Endothelial cell of umbilical vein (primary cell): ENCODE measurements at regions not wholly inside any gene's neighbourhood (a gene's known extent, or its start where the extent isn't known, plus 50 kb on each side); places are given as distances from the start of the nearest gene placed in this dataset.

Experiments
- BruUV-seq: library from RNA; stranded (reverse); fragments of 400-500 nt; replicated peaks from 2 replicates; lab custom pipeline; 2021; lab: Mats Ljungman, UMichigan
- CTCF ChIA-PET: fragments of 300-600, 350-600 bp; sonication (Branson Sonifier 250); formaldehyde crosslinking; loops from one replicate; lab custom pipeline; 2021; ENCODE audit warnings: antibody characterized with exemption, inconsistent platforms; lab: Charles Lee
- POLR2A ChIA-PET: fragments of 300-600, 350-600 bp; sonication (Branson Sonifier 250); formaldehyde crosslinking; loops from one replicate; lab custom pipeline; 2021; ENCODE audit warnings: antibody characterized with exemption, inconsistent platforms; lab: Charles Lee
- DNase-seq: peaks from one replicate; pipeline ENCODE4 v3.0.0-alpha.2; 2011; ENCODE audit warnings: low read depth, low spot score
- FAIRE-seq: peaks from 2 replicates; lab custom pipeline; 2011; peaks lifted over from hg19 to GRCh38; lab: Jason Lieb, UNC
- H2AFZ ChIP-seq: 2 replicates; pipeline ENCODE4 v1.6.0; 2012; ENCODE audit warnings: low read depth, low read length, control low read depth, inconsistent platforms
- H3K27ac ChIP-seq: 2 replicates; pipeline ENCODE4 v1.5.1; 2011; ENCODE audit warnings: low read depth, mild to moderate bottlenecking, control low read depth, low read length, moderate library complexity; ENCODE audit not compliant: insufficient read depth
- H3K27me3 ChIP-seq, 2 experiments: 2 replicates each; pipeline versions ENCODE4 v1.6.0 to v1.6.1; 2011; ENCODE audit warnings: low read length in 2 of 2, mixed read lengths in 1 of 2; ENCODE audit not compliant: control insufficient read depth in 2 of 2, insufficient read depth in 2 of 2
- H3K36me3 ChIP-seq, 2 experiments: 2 replicates in 1 of 2; 3 replicates in 1 of 2; pipeline ENCODE4 v1.5.1; 2011; ENCODE audit warnings: low read length in 2 of 2, mild to moderate bottlenecking in 1 of 2, moderate library complexity in 1 of 2; ENCODE audit not compliant: control insufficient read depth in 2 of 2, insufficient read depth in 2 of 2; ENCODE audit errors: extremely low read depth in 1 of 2
- H3K4me1 ChIP-seq: 3 replicates; pipeline ENCODE4 v1.5.1; 2011; ENCODE audit warnings: mild to moderate bottlenecking, low read length; ENCODE audit not compliant: control insufficient read depth, insufficient read depth; ENCODE audit errors: extremely low read depth
- H3K4me2 ChIP-seq: 2 replicates; pipeline ENCODE4 v1.6.1; 2011; ENCODE audit warnings: low read length, control low read depth, mixed read lengths; ENCODE audit not compliant: insufficient read depth
- H3K4me3 ChIP-seq, 3 experiments: fragments of 200-600 bp in 1 of 3; sonication (generic), shearing (Covaris generic) in 1 of 3; replicated peaks in 1 of 3; 2 replicates each; pipeline ENCODE4 v1.5.1; 2011 to 2016; ENCODE audit warnings: control low read depth in 3 of 3, low read length in 3 of 3, mild to moderate bottlenecking in 2 of 3, inconsistent platforms in 1 of 3, low read depth in 1 of 3, moderate library complexity in 1 of 3; ENCODE audit not compliant: insufficient read depth in 1 of 3
- H3K79me2 ChIP-seq: 2 replicates; pipeline ENCODE4 v1.6.0; 2012; ENCODE audit warnings: low read length, inconsistent platforms; ENCODE audit not compliant: control insufficient read depth, insufficient read depth
- H3K9ac ChIP-seq: replicated peaks from 2 replicates; pipeline ENCODE3; 2011; ENCODE audit warnings: low read length, control low read depth; ENCODE audit not compliant: insufficient read depth; ENCODE audit errors: extremely low read depth
- H3K9me1 ChIP-seq: replicated peaks from 3 replicates; pipeline ENCODE4 v1.6.0; 2011; ENCODE audit warnings: mild to moderate bottlenecking, low read length; ENCODE audit not compliant: control insufficient read depth, insufficient read depth; ENCODE audit errors: extremely low read depth
- H3K9me3 ChIP-seq: replicated peaks from 2 replicates; pipeline ENCODE4 v1.5.1; 2012; ENCODE audit warnings: low read length, inconsistent platforms; ENCODE audit not compliant: control insufficient read depth, insufficient read depth
- H4K20me1 ChIP-seq: replicated peaks from 2 replicates; pipeline ENCODE3; 2011; ENCODE audit warnings: mild to moderate bottlenecking, low read length; ENCODE audit not compliant: control insufficient read depth, insufficient read depth; ENCODE audit errors: extremely low read depth
- CTCF ChIP-seq, 2 donors: IDR thresholded peaks; 1 replicate in 1 of 2; 2 replicates in 1 of 2; pipeline ENCODE4 v1.5.1; 2011; ENCODE audit warnings: low read length in 2 of 2, mild to moderate bottlenecking in 2 of 2, moderate library complexity in 2 of 2, control low read depth in 1 of 2, inconsistent platforms in 1 of 2, low read depth in 1 of 2; ENCODE audit not compliant: insufficient read depth in 1 of 2; ENCODE audit errors: extremely low read depth in 1 of 2
- EZH2 ChIP-seq: IDR thresholded peaks from 2 replicates; pipeline ENCODE4 v1.6.1; 2012; ENCODE audit warnings: borderline replicate concordance, low read depth, mild to moderate bottlenecking, moderate library complexity, low read length, inconsistent platforms; ENCODE audit not compliant: severe bottlenecking
- FOS ChIP-seq: IDR thresholded peaks from 2 replicates; pipeline ENCODE4 v1.6.1; 2011; ENCODE audit warnings: mild to moderate bottlenecking, low read length, moderate library complexity, borderline replicate concordance; ENCODE audit not compliant: insufficient read depth
- GATA2 ChIP-seq: IDR thresholded peaks from 2 replicates; pipeline ENCODE4 v1.7.0; 2011; ENCODE audit warnings: low read depth, mild to moderate bottlenecking, moderate library complexity, mixed read lengths, low read length; ENCODE audit not compliant: insufficient read length, insufficient read depth
- JUN ChIP-seq: IDR thresholded peaks from 2 replicates; pipeline ENCODE4 v1.6.1; 2011; ENCODE audit warnings: borderline replicate concordance, low read depth; ENCODE audit not compliant: insufficient read length, insufficient read depth
- MAX ChIP-seq: IDR thresholded peaks from 2 replicates; pipeline ENCODE4 v1.6.1; 2011; ENCODE audit not compliant: insufficient read depth, insufficient read length
- MYC ChIP-seq: IDR thresholded peaks from one replicate; pipeline ENCODE4 v1.6.1; 2011; ENCODE audit warnings: mild to moderate bottlenecking, low read depth, low read length
- POLR2A ChIP-seq: IDR thresholded peaks from 2 replicates; pipeline ENCODE4 v1.6.1; 2012; ENCODE audit warnings: low read depth, mild to moderate bottlenecking, control low read depth, low read length
- POLR2AphosphoS5 ChIP-seq: IDR thresholded peaks from 2 replicates; pipeline ENCODE4 v1.6.1; 2012; ENCODE audit warnings: low read depth, mild to moderate bottlenecking, control low read depth, low read length, moderate library complexity; ENCODE audit not compliant: insufficient read depth
- dilution Hi-C: fragments of 300-500 bp; cut with MboI; formaldehyde crosslinking; loops from one replicate; pipeline ENCODE4 v1.15.0; 2019; ENCODE audit warnings: low sequenced_read_pairs; ENCODE audit not compliant: extremely low pct_ligation_motif_present
- intact Hi-C: fragments of 100-400 bp; cut with micrococcal nuclease; formaldehyde crosslinking; loops from one replicate; pipeline ENCODE4 v1.10.0; 2022

- POLR2A ChIA-PET, result no interaction called here
- Histone ChIP-seq H3K27ac (no peak overlapping the region), H3K27me3 (no peaks in the 10 kb centered on the region), H3K4me2 (no peak overlapping the region), H3K4me3 (no peak overlapping the region), H3K4me1 (no peaks in the 10 kb centered on the region), H3K9me3 (no peaks in the 10 kb centered on the region), H3K9me1 (no peaks in the 10 kb centered on the region), H2AFZ (no peak overlapping the region), H3K9ac (no peak overlapping the region), H3K36me3 (peaks cover 8 to 10% of the 10 kb centered on the region in 2 experiments), H4K20me1 (no peaks in the 10 kb centered on the region), H3K79me2 (peaks cover 40% of the 10 kb centered on the region)
- FAIRE-seq (no peak), DNase-seq (no peak)
- intact Hi-C loops (no loop called here), dilution Hi-C loops (no loop called here)
- no TSS peak for BruUV-seq
- TF ChIP-seq JUN (no peak), POLR2A (no peak), MYC (no peak), GATA2 (no peak), MAX (no peak), CTCF (IDR thresholded peaks at IDR 0.05; ENCODE audit: extremely low read depth in 1 of 2, insufficient read depth in 1 of 2, low read depth in 1 of 2, low read length in 2 of 2) (no peak), FOS (no peak), POLR2AphosphoS5 (no peak), EZH2 (no peak)
- CTCF ChIA-PET, result interaction anchor here (1.8 kb wide), 1 partner anchor 606 kb away, joined by 5 read pairs; no protein-coding TSS in a partner anchor
These were observed 219.2 kb downstream of the PTPRC start for GRCh38 chr1:198858033-198858432.
